Body of pancreas (tissue), 4 donors: ENCODE measurements at regions not wholly inside any gene's neighbourhood (a gene's known extent, or its start where the extent isn't known, plus 50 kb on each side); places are given as distances from the start of the nearest gene placed in this dataset.

Source experiments
- ATAC-seq: fragments of 150-250 bp; one replicate; pipeline ENCODE4 v1.9.1; 2016
- DNase-seq, 4 donors: peaks; one replicate each; pipeline ENCODE4 v3.0.0-alpha.2; 2019
- H3K27ac ChIP-seq, 4 donors: fragments of 200-600 bp; sonication (generic); 1 replicate in 3 of 4; 2 replicates in 1 of 4; pipeline versions ENCODE4 v1.5.1 to v1.6.1; 2016 to 2019; ENCODE audit warnings: mild to moderate bottlenecking in 1 of 4, mixed read lengths in 1 of 4, moderate library complexity in 1 of 4
- H3K27me3 ChIP-seq, 2 donors: fragments of 200-600 bp; sonication (generic); one replicate each; pipeline ENCODE4 v1.6.0; 2016; ENCODE audit warnings: mild to moderate bottlenecking in 1 of 2
- H3K36me3 ChIP-seq, 2 donors: fragments of 200-600 bp; sonication (generic); replicated peaks in 1 of 2; 2 replicates each; pipeline ENCODE4 v1.5.1; 2016; ENCODE audit warnings: low read depth in 2 of 2; ENCODE audit not compliant: insufficient read depth in 1 of 2
- H3K4me1 ChIP-seq: fragments of 200-600 bp; sonication (generic); one replicate; pipeline ENCODE4 v1.6.0; 2016
- H3K4me3 ChIP-seq, 2 donors: fragments of 200-600 bp; sonication (generic); 1 replicate in 1 of 2; 2 replicates in 1 of 2; pipeline ENCODE4 v1.5.1; 2016 to 2019
- H3K9me3 ChIP-seq, 3 donors: fragments of 200-600 bp; sonication (generic); 1 replicate in 2 of 3; 2 replicates in 1 of 3; pipeline ENCODE4 v1.5.1; 2016
- CTCF ChIP-seq, 7 experiments: fragments of 450-650 bp in 4 of 7; fragments of 200-600 bp in 3 of 7; sonication (generic) in 3 of 7; IDR thresholded peaks; one replicate each; pipeline ENCODE4 v1.5.1; 2016 to 2019; ENCODE audit warnings: antibody characterized with exemption in 7 of 7
- POLR2A ChIP-seq, 3 donors: fragments of 450-650 bp; IDR thresholded peaks; one replicate each; pipeline ENCODE4 v1.6.1; 2016; ENCODE audit warnings: antibody characterized with exemption in 3 of 3, mild to moderate bottlenecking in 2 of 3
- WGBS, 2 donors: methylation state at CpG; one replicate each; pipeline ENCODE4 v1.1.5; 2017; 5-methylcytosine and 5-hydroxymethylcytosine counted together
- intact Hi-C: fragments of 100-400 bp; cut with DNase I; formaldehyde crosslinking; loops from one replicate; pipeline ENCODE4 v1.15.1; 2023

GRCh38 chr21:16194788-16195537 lies 465.2 kb downstream of the USP25 start:
- Histone ChIP-seq H3K4me1 (no peaks in the 10 kb centered on the region), H3K27me3 (no peaks in the 10 kb centered on the region), H3K9me3 (no peaks in the 10 kb centered on the region), H3K36me3 (no peaks in the 10 kb centered on the region), H3K4me3 (no peak overlapping the region), H3K27ac (peak overlapping the region in 1 of 4 donors; percentile 52)
- intact Hi-C loops: no loop called here
- 32 to 48% methylated on average over 9 of the region's 9 CpGs for WGBS, 2 donors
- DNase-seq (no peak), ATAC-seq (no peak)
- no peak for TF ChIP-seq CTCF (IDR thresholded peaks at IDR 0.05)
- TF ChIP-seq POLR2A (IDR thresholded peaks at IDR 0.05): no peak

- WGBS, 2 donors: 73 to 76% methylated on average over 4 of the region's 4 CpGs
- peak overlapping the region in 1 of 4 donors; percentile 18 for H3K27ac ChIP-seq
- no peaks in the 10 kb centered on the region for H3K36me3 ChIP-seq
- H3K4me1 ChIP-seq: no peaks in the 10 kb centered on the region
- ATAC-seq: no peak
- no peak overlapping the region for H3K4me3 ChIP-seq
- no peak for TF ChIP-seq POLR2A (IDR thresholded peaks at IDR 0.05)
- TF ChIP-seq CTCF (IDR thresholded peaks at IDR 0.05): no peak
- H3K9me3 ChIP-seq: no peaks in the 10 kb centered on the region
- intact Hi-C loops: no loop called here
- H3K27me3 ChIP-seq: no peaks in the 10 kb centered on the region
- no peak for DNase-seq
Measured at GRCh38 chr21:16195538-16195910, 465.7 kb downstream of the USP25 start.

GRCh38 chr21:16196001-16196400 lies 466.2 kb downstream of the USP25 start:
- 61 to 77% methylated on average over 2 of the region's 2 CpGs for WGBS, 2 donors
- no peak for DNase-seq
- H3K36me3 ChIP-seq: no peaks in the 10 kb centered on the region
- H3K27me3 ChIP-seq: no peaks in the 10 kb centered on the region
- H3K4me1 ChIP-seq: no peaks in the 10 kb centered on the region
- no peak for TF ChIP-seq CTCF (IDR thresholded peaks at IDR 0.05)
- TF ChIP-seq POLR2A (IDR thresholded peaks at IDR 0.05): no peak
- ATAC-seq: no peak
- no peak overlapping the region for H3K4me3 ChIP-seq
- H3K27ac ChIP-seq: peak overlapping the region in 1 of 4 donors; percentile 18
- H3K9me3 ChIP-seq: no peaks in the 10 kb centered on the region
- intact Hi-C loops: no loop called here

GRCh38 chr21:16198546-16198945 lies 468.8 kb downstream of the USP25 start:
- Histone ChIP-seq H3K27me3 (no peaks in the 10 kb centered on the region), H3K4me3 (no peak overlapping the region), H3K36me3 (no peaks in the 10 kb centered on the region), H3K27ac (no peak overlapping the region), H3K9me3 (no peaks in the 10 kb centered on the region), H3K4me1 (no peaks in the 10 kb centered on the region)
- no peak for DNase-seq
- TF ChIP-seq POLR2A (IDR thresholded peaks at IDR 0.05): no peak
- no peak for TF ChIP-seq CTCF (IDR thresholded peaks at IDR 0.05)
- 72 to 75% methylated on average over 3 of the region's 3 CpGs for WGBS, 2 donors
- intact Hi-C loops: no loop called here
- no peak for ATAC-seq

GRCh38 chr21:16199539-16199938 lies 469.8 kb downstream of the USP25 start:
- TF ChIP-seq POLR2A (IDR thresholded peaks at IDR 0.05) (no peak), CTCF (IDR thresholded peaks at IDR 0.05) (no peak)
- Histone ChIP-seq H3K27me3 (no peaks in the 10 kb centered on the region), H3K9me3 (no peaks in the 10 kb centered on the region), H3K27ac (no peak overlapping the region), H3K4me1 (no peaks in the 10 kb centered on the region), H3K4me3 (no peak overlapping the region), H3K36me3 (no peaks in the 10 kb centered on the region)
- no peak for ATAC-seq
- no peak for DNase-seq
- 0 to 62% methylated on average over 1 of the region's 1 CpG for WGBS, 2 donors
- intact Hi-C loops: no loop called here
